ENCODE measurements at regions not wholly inside any gene's neighbourhood (a gene's known extent, or its start where the extent isn't known, plus 50 kb on each side); places are given as distances from the start of the nearest gene placed in this dataset.
A peak's percentile ranks its signal among the peaks of the same experiment; 100 is the strongest.

GRCh38 chr5:96483878-96484277 is 50.8 kb upstream of the PCSK1 start:
- no TSS peak for BruUV-seq (replicated peaks)
- POLR2A ChIA-PET (ENCODE audit: unreplicated experiment) = interaction anchor here (0.6 kb wide), 1 partner anchor 133 kb away, joined by 7 read pairs; no protein-coding TSS in a partner anchor
- intact Hi-C loops (cut with micrococcal nuclease; ENCODE audit: unreplicated experiment) = no loop called here

GRCh38 chr5:96487859-96488258 is 54.8 kb upstream of the PCSK1 start:
- Histone ChIP-seq H3K9me2 (ENCODE audit: insufficient read depth) (no peaks in the 10 kb centered on the region), H3F3A (ENCODE audit: insufficient read depth, low read depth) (no peaks in the 10 kb centered on the region), H3K4me2 (no peak overlapping the region), H3K4me3 (no peak overlapping the region), H3K36me3 (ENCODE audit: low read depth) (no peaks in the 10 kb centered on the region), H2AFZ (no peak overlapping the region), H3K79me2 (ENCODE audit: low read depth) (no peaks in the 10 kb centered on the region), H3K9me3 (ENCODE audit: insufficient read depth, low read depth) (no peaks in the 10 kb centered on the region), H3K4me1 (replicated peaks; ENCODE audit: insufficient read depth) (no peaks in the 10 kb centered on the region), H3K27me3 (ENCODE audit: insufficient read depth, low read depth) (0 out of 2 replicates have a peak, but pooled peaks cover 3% of the 10 kb centered on the region), H4K20me1 (ENCODE audit: insufficient read depth) (no peaks in the 10 kb centered on the region), H3K27ac (no peak overlapping the region)
- BruUV-seq (replicated peaks) = no TSS peak
- CTCF ChIA-PET = no interaction called here
- DNase-seq = no peak
- POLR2A ChIA-PET (ENCODE audit: unreplicated experiment) = no interaction called here
- intact Hi-C loops (cut with micrococcal nuclease; ENCODE audit: unreplicated experiment) = no loop called here
- TF ChIP-seq CTCF (conservative IDR thresholded peaks at IDR 0.05) (no peak), EZH2 (IDR thresholded peaks at IDR 0.05; ENCODE audit: low read depth) (no peak)

More at GRCh38 chr5:96483878-96484277, 50.8 kb upstream of the PCSK1 start:
- peak in 1 of 2 experiments; percentile 1 for DNase-seq
- no peaks in the 10 kb centered on the region for H3K79me2 ChIP-seq (ENCODE audit: low read depth)
- no peaks in the 10 kb centered on the region for H3F3A ChIP-seq (ENCODE audit: insufficient read depth, low read depth)
- no peak overlapping the region for H3K4me3 ChIP-seq
- H4K20me1 ChIP-seq (ENCODE audit: insufficient read depth) = no peaks in the 10 kb centered on the region
- H2AFZ ChIP-seq = no peak overlapping the region
- 0 out of 2 replicates have a peak, but pooled peaks cover 3% of the 10 kb centered on the region for H3K27me3 ChIP-seq (ENCODE audit: insufficient read depth, low read depth)
- H3K9me3 ChIP-seq (ENCODE audit: insufficient read depth, low read depth) = no peaks in the 10 kb centered on the region
- no peaks in the 10 kb centered on the region for H3K9me2 ChIP-seq (ENCODE audit: insufficient read depth)
- CTCF ChIA-PET = interaction anchor here (0.5 kb wide), 1 partner anchor 1502 kb away, joined by 3 read pairs; no protein-coding TSS in a partner anchor
- TF ChIP-seq EZH2 (IDR thresholded peaks at IDR 0.05; ENCODE audit: low read depth) = no peak
- TF ChIP-seq CTCF (conservative IDR thresholded peaks at IDR 0.05) = no peak
- no peak overlapping the region for H3K27ac ChIP-seq
- H3K4me2 ChIP-seq = no peak overlapping the region
- no peaks in the 10 kb centered on the region for H3K36me3 ChIP-seq (ENCODE audit: low read depth)
- no peaks in the 10 kb centered on the region for H3K4me1 ChIP-seq (replicated peaks; ENCODE audit: insufficient read depth)

- no peak for TF ChIP-seq CTCF (conservative IDR thresholded peaks at IDR 0.05)
- no peak for TF ChIP-seq EZH2 (IDR thresholded peaks at IDR 0.05; ENCODE audit: low read depth)
- no peak overlapping the region for H2AFZ ChIP-seq
- H3K27me3 ChIP-seq (ENCODE audit: insufficient read depth, low read depth) = 0 out of 2 replicates have a peak, but pooled peaks cover 3% of the 10 kb centered on the region
- no peak overlapping the region for H3K4me2 ChIP-seq
- no peak overlapping the region for H3K27ac ChIP-seq
- H3K9me3 ChIP-seq (ENCODE audit: insufficient read depth, low read depth) = no peaks in the 10 kb centered on the region
- ChIA-PET CTCF (no interaction called here), POLR2A (ENCODE audit: unreplicated experiment) (interaction anchor here (0.6 kb wide), 1 partner anchor 8 kb away, joined by 4 read pairs; no protein-coding TSS in a partner anchor)
- intact Hi-C loops (cut with micrococcal nuclease; ENCODE audit: unreplicated experiment) = no loop called here
- no peaks in the 10 kb centered on the region for H3K9me2 ChIP-seq (ENCODE audit: insufficient read depth)
- H4K20me1 ChIP-seq (ENCODE audit: insufficient read depth) = no peaks in the 10 kb centered on the region
- DNase-seq = no peak
- H3K4me3 ChIP-seq = no peak overlapping the region
- no peaks in the 10 kb centered on the region for H3K79me2 ChIP-seq (ENCODE audit: low read depth)
- no peaks in the 10 kb centered on the region for H3K36me3 ChIP-seq (ENCODE audit: low read depth)
- no TSS peak for BruUV-seq (replicated peaks)
- H3F3A ChIP-seq (ENCODE audit: insufficient read depth, low read depth) = no peaks in the 10 kb centered on the region
- no peaks in the 10 kb centered on the region for H3K4me1 ChIP-seq (replicated peaks; ENCODE audit: insufficient read depth)
Observed at GRCh38 chr5:96489532-96489931, 56.5 kb upstream of the PCSK1 start.

Measured in PC-9 (cell line).